IMR-90 (cell line): ENCODE measurements at regions not wholly inside any gene's neighbourhood (a gene's known extent, or its start where the extent isn't known, plus 50 kb on each side); places are given as distances from the start of the nearest gene placed in this dataset.

ENCODE experiments used
- ATAC-seq: fragments of 200-7000 bp; cut with Tn5 transposase; 2 replicates; pipeline ENCODE4 v1.9.1; 2020; ENCODE audit warnings: low read depth, mild to moderate bottlenecking, moderate library complexity
- BruUV-seq: library from RNA; stranded (reverse); fragments of 400-500 nt; replicated peaks from 2 replicates; lab custom pipeline; 2021; lab: Mats Ljungman, UMichigan
- CTCF ChIA-PET: fragments of 300-600 bp; formaldehyde crosslinking; extraction: SDS; loops from one replicate; lab custom pipeline; 2021; ENCODE audit warnings: antibody characterized with exemption; lab: Yijun Ruan, JAX
- POLR2A ChIA-PET: fragments of 300-600 bp; sonication (Branson Sonifier 250); formaldehyde crosslinking; loops from one replicate; lab custom pipeline; 2022; ENCODE audit warnings: antibody characterized with exemption; ENCODE audit not compliant: unreplicated experiment; lab: Charles Lee
- DNase-seq: peaks from one replicate; pipeline ENCODE4 v3.0.0; 2013
- H2AFZ ChIP-seq: replicated peaks from 2 replicates; pipeline ENCODE3; 2013; ENCODE audit warnings: low read length, mild to moderate bottlenecking; ENCODE audit not compliant: poor library complexity
- H2AK5ac ChIP-seq: 2 replicates; pipeline ENCODE4 v1.6.1; 2013; ENCODE audit warnings: low read depth, low read length, inconsistent platforms
- H2AK9ac ChIP-seq: replicated peaks from 2 replicates; pipeline ENCODE3; 2013; ENCODE audit warnings: mild to moderate bottlenecking, low read depth, low read length, moderate library complexity; ENCODE audit not compliant: poor library complexity
- H2BK120ac ChIP-seq: 2 replicates; pipeline ENCODE4 v1.6.1; 2013; ENCODE audit warnings: low read depth, low read length, inconsistent platforms
- H2BK15ac ChIP-seq: 3 replicates; pipeline ENCODE4 v1.6.1; 2013; ENCODE audit warnings: low read depth, low read length, inconsistent platforms
- H2BK20ac ChIP-seq: 2 replicates; pipeline ENCODE4 v1.6.1; 2013; ENCODE audit warnings: low read depth, mild to moderate bottlenecking, inconsistent platforms, low read length, moderate library complexity
- H2BK5ac ChIP-seq: 2 replicates; pipeline ENCODE4 v1.6.1; 2013; ENCODE audit warnings: mild to moderate bottlenecking, low read depth, low read length, inconsistent platforms; ENCODE audit not compliant: poor library complexity, severe bottlenecking
- H3K14ac ChIP-seq: replicated peaks from 2 replicates; pipeline ENCODE4 v1.6.1; 2013; ENCODE audit warnings: low read depth, low read length, inconsistent platforms
- H3K18ac ChIP-seq: 2 replicates; pipeline ENCODE4 v1.6.1; 2013; ENCODE audit warnings: low read depth, low read length, control low read depth
- H3K23ac ChIP-seq: 2 replicates; pipeline ENCODE4 v1.6.1; 2013; ENCODE audit warnings: low read depth, low read length, inconsistent platforms
- H3K27ac ChIP-seq: 2 replicates; pipeline ENCODE4 v1.5.1; 2013; ENCODE audit warnings: mild to moderate bottlenecking, control low read depth, low read length; ENCODE audit not compliant: insufficient read depth
- H3K27me3 ChIP-seq: 2 replicates; pipeline ENCODE4 v1.6.1; 2013; ENCODE audit warnings: low read length; ENCODE audit not compliant: control insufficient read depth, insufficient read depth
- H3K36me3 ChIP-seq: 2 replicates; pipeline ENCODE4 v1.6.1; 2013; ENCODE audit warnings: low read length, mixed read lengths; ENCODE audit not compliant: control insufficient read depth, insufficient read depth
- H3K4ac ChIP-seq: 2 replicates; pipeline ENCODE4 v1.6.1; 2013; ENCODE audit warnings: low read depth, low read length, inconsistent platforms
- H3K4me1 ChIP-seq: 2 replicates; pipeline ENCODE4 v1.6.1; 2013; ENCODE audit warnings: low read length, mixed read lengths; ENCODE audit not compliant: control insufficient read depth, insufficient read depth
- H3K4me2 ChIP-seq: 2 replicates; pipeline ENCODE4 v1.6.1; 2013; ENCODE audit warnings: low read depth, mild to moderate bottlenecking, control low read depth, low read length, moderate library complexity
- H3K4me3 ChIP-seq: 2 replicates; pipeline ENCODE4 v1.5.1; 2013; ENCODE audit warnings: low read depth, mild to moderate bottlenecking, control low read depth, low read length, moderate library complexity; ENCODE audit not compliant: insufficient read depth
- H3K56ac ChIP-seq: 2 replicates; pipeline ENCODE4 v1.6.1; 2013; ENCODE audit warnings: low read length, inconsistent platforms; ENCODE audit not compliant: insufficient read depth; ENCODE audit errors: extremely low read depth
- H3K79me1 ChIP-seq, 2 experiments: 2 replicates each; pipeline ENCODE4 v1.6.1; 2013; ENCODE audit warnings: low read length in 2 of 2, inconsistent platforms in 1 of 2, low read depth in 1 of 2
- H3K9ac ChIP-seq: 2 replicates; pipeline ENCODE4 v1.6.1; 2013; ENCODE audit warnings: low read depth, low read length, control low read depth
- H3K9me1 ChIP-seq: 2 replicates; pipeline ENCODE4 v1.6.1; 2013; ENCODE audit warnings: low read length, inconsistent platforms; ENCODE audit not compliant: insufficient read depth
- H3K9me3 ChIP-seq: 2 replicates; pipeline ENCODE4 v1.6.1; 2013; ENCODE audit warnings: low read length; ENCODE audit not compliant: control insufficient read depth, insufficient read depth
- H4K20me1 ChIP-seq: 2 replicates; pipeline ENCODE4 v1.6.1; 2013; ENCODE audit warnings: low read length, inconsistent platforms; ENCODE audit not compliant: insufficient read depth
- H4K5ac ChIP-seq: 2 replicates; pipeline ENCODE4 v1.6.1; 2013; ENCODE audit warnings: mild to moderate bottlenecking, low read depth, low read length, control low read depth
- H4K8ac ChIP-seq, 2 experiments: 2 replicates each; pipeline ENCODE4 v1.6.1; 2013; ENCODE audit warnings: low read depth in 2 of 2, low read length in 2 of 2, control low read depth in 1 of 2, inconsistent platforms in 1 of 2
- H4K91ac ChIP-seq: 2 replicates; pipeline ENCODE4 v1.6.1; 2013; ENCODE audit warnings: low read depth, low read length, inconsistent platforms; ENCODE audit not compliant: insufficient read depth
- CEBPB ChIP-seq: IDR thresholded peaks from 2 replicates; pipeline ENCODE4 v1.6.1; 2012; ENCODE audit warnings: low read depth, low read length, improper control_type of control experiment
- CHD1 ChIP-seq: IDR thresholded peaks from 2 replicates; pipeline ENCODE4 v1.6.1; 2012; ENCODE audit warnings: low read depth, low read length, improper control_type of control experiment
- ELK1 ChIP-seq: fragments of 150-350 bp; IDR thresholded peaks from 2 replicates; pipeline ENCODE4 v1.6.1; 2016; ENCODE audit warnings: low read depth, mild to moderate bottlenecking, low read length, moderate library complexity, borderline replicate concordance
- MAFK ChIP-seq: IDR thresholded peaks from 2 replicates; pipeline ENCODE4 v1.6.1; 2012; ENCODE audit warnings: low read depth, low read length, improper control_type of control experiment
- NFE2L2 ChIP-seq: fragments of 150-350 bp; IDR thresholded peaks from 2 replicates; pipeline ENCODE4 v1.6.1; 2016; ENCODE audit warnings: low read depth, mild to moderate bottlenecking, low read length
- RAD21 ChIP-seq: IDR thresholded peaks from 2 replicates; pipeline ENCODE4 v1.6.1; 2012; ENCODE audit warnings: low read length, improper control_type of control experiment
- RCOR1 ChIP-seq: IDR thresholded peaks from 2 replicates; pipeline ENCODE4 v1.6.1; 2012; ENCODE audit warnings: mild to moderate bottlenecking, low read length, improper control_type of control experiment; ENCODE audit not compliant: insufficient replicate concordance
- RFX5 ChIP-seq: IDR thresholded peaks from 2 replicates; pipeline ENCODE4 v1.8.0; 2012; ENCODE audit warnings: low read depth, mild to moderate bottlenecking, low read length, moderate library complexity
- SMC3 ChIP-seq: fragments of 150-350 bp; IDR thresholded peaks from 2 replicates; pipeline ENCODE4 v1.6.1; 2016; ENCODE audit warnings: low read depth, mild to moderate bottlenecking, antibody characterized with exemption, low read length, moderate library complexity
- USF2 ChIP-seq: fragments of 150-350 bp; IDR thresholded peaks from 2 replicates; pipeline ENCODE4 v1.6.1; 2017; ENCODE audit warnings: mild to moderate bottlenecking, antibody characterized with exemption, low read length, low read depth
- WGBS, 2 experiments: methylation state at CpG; one replicate each; pipeline versions ENCODE4 v1.1.5 to v1.1.7; 2013; ENCODE audit warnings: missing lambda C conversion rate in 2 of 2; ENCODE audit not compliant: insufficient read length in 1 of 2; ENCODE audit errors: extremely low coverage in 2 of 2; 5-methylcytosine and 5-hydroxymethylcytosine counted together
- dilution Hi-C: fragments of 300-500 bp; cut with HindIII; formaldehyde crosslinking; loops from one replicate; pipeline ENCODE4 v1.14.3; 2018; ENCODE audit warnings: low sequenced_read_pairs; ENCODE audit not compliant: unreplicated experiment
- in situ Hi-C: fragments of 300-500 bp; cut with MboI; formaldehyde crosslinking; loops from 3 replicates; pipeline ENCODE4 v1.14.3; 2019; ENCODE audit warnings: low sequenced_read_pairs, inconsistent platforms, mixed read lengths
- intact Hi-C: fragments of 100-400 bp; cut with micrococcal nuclease; formaldehyde crosslinking; loops from 2 replicates; pipeline ENCODE4 v1.10.0; 2022

- POLR2A ChIA-PET = no interaction called here
Measured at GRCh38 chr4:175986668-175987067, 79.0 kb upstream of the WDR17 start.

More at GRCh38 chr4:175986668-175987067, 79.0 kb upstream of the WDR17 start:
- no peak overlapping the region for H2BK20ac ChIP-seq
- no peaks in the 10 kb centered on the region for H3K27me3 ChIP-seq
- H2BK5ac ChIP-seq = no peak overlapping the region
- in situ Hi-C loops = no loop called here
- no peak overlapping the region for H3K14ac ChIP-seq
- no peak overlapping the region for H3K4ac ChIP-seq
- no peaks in the 10 kb centered on the region for H3K9me1 ChIP-seq
- H3K4me2 ChIP-seq = no peak overlapping the region
- intact Hi-C loops = no loop called here
- H2BK120ac ChIP-seq = no peak overlapping the region
- no peak overlapping the region for H2AK9ac ChIP-seq
- no peaks in the 10 kb centered on the region for H3K36me3 ChIP-seq
- no peak overlapping the region for H4K8ac ChIP-seq
- no peaks in the 10 kb centered on the region for H3K4me1 ChIP-seq
- CTCF ChIA-PET = no interaction called here
- no peaks in the 10 kb centered on the region for H3K79me1 ChIP-seq
- TF ChIP-seq MAFK (no peak), CHD1 (no peak), CEBPB (no peak), USF2 (no peak), SMC3 (no peak), RCOR1 (no peak), ELK1 (no peak), NFE2L2 (no peak), RFX5 (no peak), RAD21 (no peak)
- no peak overlapping the region for H4K5ac ChIP-seq
- no peak overlapping the region for H3K9ac ChIP-seq
- no peak overlapping the region for H2AK5ac ChIP-seq
- no peaks in the 10 kb centered on the region for H4K20me1 ChIP-seq
- no peak overlapping the region for H3K18ac ChIP-seq
- H2AFZ ChIP-seq = no peak overlapping the region
- H3K27ac ChIP-seq = no peak overlapping the region
- ATAC-seq (no peak), DNase-seq (no peak)
- H3K4me3 ChIP-seq = no peak overlapping the region
- no peak overlapping the region for H4K91ac ChIP-seq
- no peak overlapping the region for H3K23ac ChIP-seq
- H2BK15ac ChIP-seq = no peak overlapping the region
- BruUV-seq = no TSS peak
- no CpG with 5 or more reads among the region's 1 CpG for WGBS, 2 experiments
- dilution Hi-C loops = no loop called here
- no peaks in the 10 kb centered on the region for H3K9me3 ChIP-seq
- no peak overlapping the region for H3K56ac ChIP-seq
